Liver (tissue), 7 donors: ENCODE measurements at regions not wholly inside any gene's neighbourhood (a gene's known extent, or its start where the extent isn't known, plus 50 kb on each side); places are given as distances from the start of the nearest gene placed in this dataset.

ENCODE experiments used
- DNase-seq: peaks from one replicate; pipeline ENCODE4 v3.0.0-alpha.2; 2017; ENCODE audit warnings: low spot score
- H3K27ac ChIP-seq, 2 donors: one replicate each; pipeline ENCODE4 v1.7.0; 2013; ENCODE audit warnings: inconsistent platforms in 2 of 2, low read length in 2 of 2, control low read depth in 1 of 2, low read depth in 1 of 2, mild to moderate bottlenecking in 1 of 2
- H3K27me3 ChIP-seq, 4 donors: one replicate each; pipeline versions ENCODE4 v1.6.1 to v1.7.0; 2013; ENCODE audit warnings: low read length in 3 of 4, inconsistent platforms in 1 of 4, mild to moderate bottlenecking in 1 of 4, moderate library complexity in 1 of 4; ENCODE audit not compliant: control insufficient read depth in 4 of 4, insufficient read depth in 4 of 4
- H3K36me3 ChIP-seq, 4 donors: one replicate each; pipeline versions ENCODE4 v1.6.1 to v1.7.0; 2013; ENCODE audit warnings: low read length in 3 of 4, mild to moderate bottlenecking in 3 of 4, low read depth in 1 of 4, moderate library complexity in 1 of 4; ENCODE audit not compliant: control insufficient read depth in 4 of 4, insufficient read depth in 3 of 4
- H3K4me1 ChIP-seq, 4 donors: one replicate each; pipeline versions ENCODE4 v1.6.1 to v1.7.0; 2013; ENCODE audit warnings: low read length in 3 of 4, mild to moderate bottlenecking in 3 of 4, moderate library complexity in 1 of 4; ENCODE audit not compliant: control insufficient read depth in 4 of 4, insufficient read depth in 4 of 4
- H3K4me3 ChIP-seq, 3 donors: one replicate each; pipeline versions ENCODE4 v1.6.1 to v1.7.0; 2013; ENCODE audit warnings: low read length in 3 of 3, control low read depth in 1 of 3, low read depth in 1 of 3, mild to moderate bottlenecking in 1 of 3
- H3K9ac ChIP-seq, 2 donors: one replicate each; pipeline ENCODE4 v1.7.0; 2013; ENCODE audit warnings: low read length in 2 of 2, mild to moderate bottlenecking in 2 of 2, moderate library complexity in 2 of 2, control low read depth in 1 of 2, low read depth in 1 of 2
- H3K9me3 ChIP-seq, 4 donors: one replicate each; pipeline versions ENCODE4 v1.6.1 to v1.7.0; 2013; ENCODE audit warnings: low read length in 3 of 4; ENCODE audit not compliant: control insufficient read depth in 4 of 4
- EGR1 ChIP-seq, 2 donors: IDR thresholded peaks; 2 replicates each; pipeline ENCODE4 v1.6.1; 2016 to 2018; ENCODE audit warnings: antibody characterized with exemption in 2 of 2, low read depth in 2 of 2
- FOXA2 ChIP-seq: IDR thresholded peaks from 2 replicates; pipeline ENCODE4 v1.6.1; 2016; ENCODE audit warnings: antibody characterized with exemption
- GABPA ChIP-seq, 2 donors: IDR thresholded peaks in 1 of 2; conservative IDR thresholded peaks in 1 of 2; 2 replicates each; pipeline ENCODE4 v1.6.1; 2016; ENCODE audit warnings: antibody characterized with exemption in 2 of 2, mild to moderate bottlenecking in 1 of 2, moderate library complexity in 1 of 2
- HNF4A ChIP-seq, 2 donors: conservative IDR thresholded peaks; 2 replicates each; pipeline ENCODE4 v1.6.1; 2016; ENCODE audit warnings: antibody characterized with exemption in 2 of 2, mild to moderate bottlenecking in 2 of 2
- HNF4G ChIP-seq: IDR thresholded peaks from 2 replicates; pipeline ENCODE4 v1.6.1; 2016; ENCODE audit warnings: antibody characterized with exemption
- JUND ChIP-seq, 2 donors: IDR thresholded peaks; 2 replicates each; pipeline ENCODE4 v1.6.1; 2016; ENCODE audit warnings: antibody characterized with exemption in 2 of 2
- MAX ChIP-seq: IDR thresholded peaks from 2 replicates; pipeline ENCODE4 v1.6.1; 2016; ENCODE audit warnings: antibody characterized with exemption
- RAD21 ChIP-seq, 2 donors: IDR thresholded peaks; 2 replicates each; pipeline ENCODE4 v1.6.1; 2016; ENCODE audit warnings: antibody characterized with exemption in 2 of 2, mild to moderate bottlenecking in 2 of 2
- RXRA ChIP-seq, 2 donors: IDR thresholded peaks; 2 replicates each; pipeline ENCODE4 v1.6.1; 2017 to 2018; ENCODE audit warnings: antibody characterized with exemption in 2 of 2, mild to moderate bottlenecking in 1 of 2
- SP1 ChIP-seq: IDR thresholded peaks from 2 replicates; pipeline ENCODE4 v1.6.1; 2018; ENCODE audit warnings: antibody characterized with exemption, mild to moderate bottlenecking
- TAF1 ChIP-seq: conservative IDR thresholded peaks from 2 replicates; pipeline ENCODE4 v1.6.1; 2016; ENCODE audit warnings: antibody characterized with exemption, mild to moderate bottlenecking
- YY1 ChIP-seq: IDR thresholded peaks from 2 replicates; pipeline ENCODE4 v1.6.1; 2016; ENCODE audit warnings: antibody characterized with exemption, mild to moderate bottlenecking
- ZBTB33 ChIP-seq: IDR thresholded peaks from 2 replicates; pipeline ENCODE4 v1.6.1; 2016; ENCODE audit warnings: antibody characterized with exemption
- WGBS: extraction: QIAGEN DNeasy Blood & Tissue Kit; methylation state at CpG from one replicate; pipeline ENCODE4 v1.1.7; 2013; 5-methylcytosine and 5-hydroxymethylcytosine counted together
- TF ChIP-seq, protein P1 (sequence below): IDR thresholded peaks from 2 replicates; pipeline ENCODE4 v1.6.1; 2016; ENCODE audit warnings: antibody characterized with exemption
- donor health status: healthy.
- donor health status: healthy.
- donor health status: healthy.
- donor health status: healthy.

- no peak for TF ChIP-seq HNF4A (conservative IDR thresholded peaks at IDR 0.05)
Observed at GRCh38 chr22:48559647-48560388, 1267.9 kb downstream of the BRD1 start (continued).

DNA sequence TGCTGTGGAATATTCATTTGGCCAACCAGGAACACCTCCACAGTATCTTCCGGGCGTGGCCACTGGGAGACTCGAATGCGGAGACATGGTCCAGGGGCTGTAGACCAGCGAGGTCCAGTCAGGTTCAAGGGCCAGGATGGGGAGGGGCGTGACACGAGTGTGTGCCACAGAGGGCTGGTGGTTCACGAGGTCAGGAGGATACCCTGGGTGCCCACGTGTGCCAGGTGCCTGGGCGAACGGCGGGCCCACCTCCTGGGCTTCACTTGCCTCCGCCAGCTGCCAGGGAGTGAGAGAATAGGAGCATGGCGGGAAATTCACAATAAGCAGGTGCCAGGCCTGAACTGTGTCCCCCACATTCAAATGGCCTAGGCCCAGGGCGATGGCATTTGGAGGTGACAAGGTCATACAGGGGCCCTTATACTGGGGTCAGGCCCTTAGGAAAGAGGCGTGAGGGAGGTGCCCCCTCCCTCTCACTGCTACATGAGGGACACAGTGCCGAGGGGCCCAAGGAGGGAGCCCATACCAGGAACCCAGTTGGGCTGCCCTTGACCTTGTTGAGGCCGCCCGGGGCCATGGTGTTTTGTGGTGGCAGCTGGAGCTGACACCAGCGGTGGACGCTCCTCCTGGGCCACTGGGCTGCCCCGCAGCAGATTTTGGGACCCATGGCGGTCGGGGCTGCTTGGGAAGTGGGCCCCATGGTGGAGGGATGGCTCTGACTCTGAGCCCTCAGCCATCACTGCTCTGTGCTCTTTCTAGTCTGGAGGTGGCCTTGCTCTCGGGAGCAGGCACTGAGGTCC lies 1268.9 kb downstream of the BRD1 start:
- H3K27ac ChIP-seq = no peak overlapping the region
- no peak for DNase-seq
- H3K9ac ChIP-seq = no peak overlapping the region
- H3K4me3 ChIP-seq = no peak overlapping the region
- no peaks in the 10 kb centered on the region for H3K9me3 ChIP-seq
- WGBS = 91% methylated on average over 25 of the region's 25 CpGs
- TF ChIP-seq ZBTB33 (no peak), JUND (IDR thresholded peaks at IDR 0.05) (no peak), EGR1 (IDR thresholded peaks at IDR 0.05; ENCODE audit: low read depth in 2 of 2) (no peak)
- no peaks in the 10 kb centered on the region for H3K4me1 ChIP-seq
- no peaks in the 10 kb centered on the region for H3K27me3 ChIP-seq
- no peaks in the 10 kb centered on the region for H3K36me3 ChIP-seq

GRCh38 chr22:48558016-48558415 lies 1269.7 kb downstream of the BRD1 start:
- H3K4me3 ChIP-seq = no peak overlapping the region
- no peaks in the 10 kb centered on the region for H3K9me3 ChIP-seq
- WGBS = 94% methylated on average over 12 of the region's 12 CpGs
- no peaks in the 10 kb centered on the region for H3K4me1 ChIP-seq
- H3K36me3 ChIP-seq = no peaks in the 10 kb centered on the region
- no peaks in the 10 kb centered on the region for H3K27me3 ChIP-seq
- no peak for TF ChIP-seq RXRA (IDR thresholded peaks at IDR 0.05)
- TF ChIP-seq TAF1 = no peak
- no peak for TF ChIP-seq ZBTB33
- TF ChIP-seq RAD21 (IDR thresholded peaks at IDR 0.05) = no peak
- TF ChIP-seq GABPA (IDR thresholded peaks at IDR 0.05 in 1 of 2, conservative IDR thresholded peaks at IDR 0.05 in 1 of 2) = no peak
- TF ChIP-seq HNF4G = no peak
- no peak for TF ChIP-seq SP1
- TF ChIP-seq, protein P1, sequence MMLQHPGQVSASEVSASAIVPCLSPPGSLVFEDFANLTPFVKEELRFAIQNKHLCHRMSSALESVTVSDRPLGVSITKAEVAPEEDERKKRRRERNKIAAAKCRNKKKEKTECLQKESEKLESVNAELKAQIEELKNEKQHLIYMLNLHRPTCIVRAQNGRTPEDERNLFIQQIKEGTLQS = no peak
- TF ChIP-seq YY1 = no peak
- TF ChIP-seq EGR1 (IDR thresholded peaks at IDR 0.05; ENCODE audit: low read depth in 2 of 2) = no peak
- TF ChIP-seq FOXA2 = no peak
- no peak for TF ChIP-seq MAX
- no peak for TF ChIP-seq HNF4A (conservative IDR thresholded peaks at IDR 0.05)
- no peak overlapping the region for H3K9ac ChIP-seq
- DNase-seq = no peak
- H3K27ac ChIP-seq = no peak overlapping the region
